Erythroblast (primary cell): ENCODE measurements at regions not wholly inside any gene's neighbourhood (a gene's known extent, or its start where the extent isn't known, plus 50 kb on each side); places are given as distances from the start of the nearest gene placed in this dataset.
"Not testable (repeated sequence)": the region's sequence is repeated elsewhere in the genome, so short reads cannot be mapped to it uniquely, and the experiment has no call there.

Experiments
- DNase-seq, 2 experiments: peaks; one replicate each; lab custom pipeline; 2025; lab: John Stamatoyannopoulos, UW
- GATA1 ChIP-seq: IDR thresholded peaks from 2 replicates; pipeline ENCODE4 v1.6.1; 2011; ENCODE audit warnings: low read depth, mild to moderate bottlenecking, control low read depth, low read length, moderate library complexity
- POLR2A ChIP-seq: IDR thresholded peaks from 2 replicates; pipeline ENCODE4 v1.6.1; 2011; ENCODE audit warnings: mild to moderate bottlenecking, low read length

DNA sequence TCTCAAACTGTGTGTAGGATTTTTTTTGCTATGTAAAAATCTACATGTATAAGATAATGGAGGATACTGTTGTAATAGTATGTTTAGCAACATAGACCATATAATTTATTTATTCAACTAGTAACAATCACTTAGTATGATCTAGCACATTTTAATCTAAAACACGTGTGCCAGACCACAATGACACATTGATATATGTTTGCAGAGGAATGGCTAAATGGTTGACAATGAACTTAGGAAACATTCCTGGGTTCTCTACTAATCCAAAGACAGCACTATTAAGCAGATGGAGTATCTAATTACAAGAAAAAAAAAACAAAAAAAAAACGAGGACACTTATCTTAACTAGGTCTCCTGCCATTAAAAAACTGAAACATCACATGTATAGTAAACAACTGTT is 261.7 kb upstream of the PAPPA start:
- TF ChIP-seq GATA1 (no peak), POLR2A (no peak)
- DNase-seq: no peak

DNA sequence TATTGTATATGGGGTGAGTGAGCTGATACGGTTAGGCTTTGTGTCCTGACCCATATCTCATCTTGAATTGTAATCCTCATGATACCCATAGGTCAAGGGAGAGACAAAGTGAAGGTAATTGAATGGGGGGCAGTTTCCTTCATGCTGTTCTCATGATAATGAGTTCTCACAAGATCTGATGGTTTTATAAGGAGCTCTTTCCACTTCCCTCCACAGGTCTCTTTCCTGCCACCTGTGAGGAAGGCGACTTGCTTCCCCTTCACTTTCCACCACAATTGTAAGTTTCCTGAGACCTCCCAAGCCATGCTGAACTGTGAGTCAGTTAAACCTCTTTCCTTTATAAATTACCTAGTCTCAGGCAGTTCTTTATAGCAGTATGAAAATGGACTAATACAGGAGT is 255.1 kb upstream of the PAPPA start:
- DNase-seq: not testable (repeated sequence)

DNA sequence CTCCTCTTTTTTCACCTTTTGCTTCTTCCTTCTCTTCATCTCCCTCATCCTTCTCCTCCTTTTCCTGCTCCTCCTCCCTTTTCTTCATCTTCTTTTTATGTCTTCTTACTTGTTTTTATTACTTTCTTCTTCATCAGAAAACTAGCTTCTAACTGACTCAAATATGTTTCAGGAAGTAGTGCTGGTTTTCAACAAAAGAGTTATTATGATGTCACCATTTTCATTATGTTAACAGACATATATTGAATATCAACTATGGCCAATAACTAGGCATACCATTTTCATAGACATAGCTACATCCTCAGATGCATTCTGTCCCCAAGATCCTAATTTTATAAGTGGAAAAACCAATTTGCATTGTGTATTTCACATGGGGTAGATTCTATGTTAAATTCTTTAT is 252.9 kb upstream of the PAPPA start:
- TF ChIP-seq POLR2A (no peak), GATA1 (no peak)

DNA sequence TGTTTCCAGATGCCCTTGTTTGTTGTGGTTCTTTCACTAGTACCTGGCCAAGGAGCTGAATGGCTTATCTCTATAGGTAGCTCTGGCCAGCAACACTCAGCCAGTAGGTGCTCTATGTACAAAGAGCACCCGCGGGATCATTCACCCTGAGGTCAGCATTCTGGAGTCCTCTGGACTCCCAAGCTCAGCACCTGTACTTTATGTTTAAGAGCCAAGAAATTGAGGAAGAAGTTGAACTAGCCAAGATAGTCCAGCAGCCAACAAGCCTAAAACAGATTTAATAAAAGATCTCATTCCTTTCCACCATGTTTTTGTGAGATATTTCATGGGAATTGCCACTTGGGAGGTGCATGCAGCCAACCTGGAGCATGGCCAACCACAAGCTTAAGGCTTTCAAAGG is 242.6 kb upstream of the PAPPA start:
- no peak for TF ChIP-seq GATA1
- TF ChIP-seq POLR2A: no peak
- no peak for DNase-seq

More for the DNA sequence above, 252.9 kb upstream of the PAPPA start:
- no peak for DNase-seq

DNA sequence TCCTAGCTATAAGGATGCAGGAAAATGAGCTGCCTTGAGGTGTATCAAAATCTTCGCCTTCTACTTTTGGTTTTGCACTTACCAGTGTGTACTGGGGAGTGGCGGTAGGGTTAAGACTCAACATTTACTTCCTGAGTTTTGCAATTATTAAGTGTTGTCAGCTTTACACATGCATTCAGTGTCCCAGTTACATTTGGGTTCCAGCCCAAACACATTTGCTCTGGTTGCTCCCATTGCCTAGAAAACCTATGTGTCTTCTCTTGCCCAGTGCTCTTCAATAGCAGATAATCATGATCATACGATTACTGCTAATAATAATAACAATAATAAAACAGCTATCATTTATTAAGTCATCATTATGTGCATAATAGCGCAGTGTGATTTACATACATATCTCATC is 241.5 kb upstream of the PAPPA start:
- DNase-seq: no peak
- TF ChIP-seq POLR2A (no peak), GATA1 (no peak)

DNA sequence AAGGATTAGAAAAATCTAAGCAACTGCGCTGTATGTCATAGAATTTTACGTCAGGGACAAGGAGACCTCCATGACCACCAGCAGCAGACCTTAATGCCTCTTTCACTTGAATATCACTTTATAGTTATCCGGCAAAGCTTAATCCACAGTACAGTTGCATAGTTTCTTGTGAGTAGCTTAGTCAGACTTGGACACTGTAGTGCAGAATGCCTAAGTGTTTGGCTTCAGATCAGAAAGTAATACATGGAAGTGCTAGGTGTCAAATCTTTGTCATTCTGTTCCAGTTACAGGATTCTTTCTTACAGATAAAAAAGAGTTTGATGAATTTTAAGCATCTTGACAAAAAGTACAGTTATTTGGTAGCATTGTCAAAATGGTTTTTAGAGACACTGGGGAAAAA is 239.9 kb upstream of the PAPPA start:
- no peak for DNase-seq
- TF ChIP-seq POLR2A (no peak), GATA1 (no peak)

DNA sequence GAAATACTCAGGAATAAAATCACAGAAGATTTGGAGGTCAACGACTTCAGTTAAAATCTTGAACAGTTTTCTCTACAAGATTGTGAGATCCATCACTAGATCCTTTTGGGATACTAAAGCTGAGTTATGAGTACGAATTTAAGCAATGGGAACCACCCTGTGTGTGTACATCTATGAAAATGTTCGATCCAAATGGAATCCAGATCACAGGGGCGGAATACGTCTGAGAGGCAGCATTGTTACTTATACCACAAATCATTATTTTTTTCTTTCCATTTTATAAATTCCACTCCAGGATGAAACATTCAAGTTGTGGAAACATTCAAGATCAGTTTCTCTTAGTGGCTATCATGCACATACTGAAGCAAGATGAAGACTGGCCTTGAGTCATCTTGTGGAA is 239.3 kb upstream of the PAPPA start:
- TF ChIP-seq GATA1: no peak
- TF ChIP-seq POLR2A: no peak
- no peak for DNase-seq

DNA sequence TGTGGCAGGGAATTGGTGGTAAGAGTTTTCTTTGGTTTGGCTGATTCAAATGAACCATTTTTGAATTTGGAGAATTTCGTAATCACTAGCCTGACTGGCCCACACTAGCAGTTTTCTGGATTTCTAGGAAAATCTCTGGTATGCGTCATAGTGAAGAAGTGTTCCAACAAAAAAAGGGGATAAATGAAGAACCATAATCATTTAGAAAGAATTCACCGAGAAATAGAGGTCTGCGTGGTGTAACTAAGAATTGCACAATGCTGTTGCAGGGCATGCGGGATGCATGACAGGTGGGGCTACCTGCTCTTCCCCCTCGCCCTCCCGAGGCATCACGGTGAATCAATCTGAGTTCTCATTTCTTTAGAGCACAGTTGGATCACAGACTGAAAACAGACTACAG is 232.3 kb upstream of the PAPPA start:
- TF ChIP-seq POLR2A (no peak), GATA1 (no peak)
- no peak for DNase-seq

DNA sequence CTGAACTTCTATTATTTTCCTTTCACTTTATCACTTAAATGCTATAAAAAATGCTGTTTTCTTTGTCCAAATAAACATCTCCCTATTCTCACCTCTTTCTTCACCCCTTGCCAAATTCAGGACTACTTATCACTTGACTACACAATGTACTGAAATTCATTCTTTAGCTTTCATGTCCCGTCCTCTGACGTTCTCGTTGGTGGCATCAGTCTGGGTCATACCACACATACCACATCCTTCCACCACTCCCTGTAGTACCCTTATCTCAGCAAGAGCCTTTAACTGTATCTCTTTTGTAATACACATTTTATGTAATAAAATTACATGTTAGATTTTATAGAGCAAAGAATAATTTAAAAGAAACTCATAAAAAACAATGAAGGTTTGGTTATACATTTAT is 231.1 kb upstream of the PAPPA start:
- TF ChIP-seq GATA1 (no peak), POLR2A (no peak)
- no peak for DNase-seq

DNA sequence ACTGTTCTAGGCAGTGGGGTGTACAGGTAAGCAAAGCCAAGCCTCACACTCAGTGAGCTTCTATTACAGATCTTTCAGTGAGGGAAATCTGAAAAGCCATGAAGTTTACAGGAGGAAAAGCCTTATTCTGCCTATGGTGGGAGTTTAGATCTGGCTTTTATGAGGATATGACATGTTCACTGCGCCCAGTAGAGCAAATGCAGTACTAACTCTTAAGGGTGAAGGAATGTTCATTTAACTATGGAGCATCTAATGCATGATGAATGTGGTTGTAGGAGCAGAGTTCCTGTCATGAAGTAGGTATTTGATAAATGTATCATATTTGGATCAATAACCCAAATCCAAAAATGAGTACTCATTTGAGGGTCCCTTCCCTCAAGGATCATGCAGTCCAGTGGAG is 230.2 kb upstream of the PAPPA start:
- TF ChIP-seq POLR2A (no peak), GATA1 (no peak)
- DNase-seq: no peak

DNA sequence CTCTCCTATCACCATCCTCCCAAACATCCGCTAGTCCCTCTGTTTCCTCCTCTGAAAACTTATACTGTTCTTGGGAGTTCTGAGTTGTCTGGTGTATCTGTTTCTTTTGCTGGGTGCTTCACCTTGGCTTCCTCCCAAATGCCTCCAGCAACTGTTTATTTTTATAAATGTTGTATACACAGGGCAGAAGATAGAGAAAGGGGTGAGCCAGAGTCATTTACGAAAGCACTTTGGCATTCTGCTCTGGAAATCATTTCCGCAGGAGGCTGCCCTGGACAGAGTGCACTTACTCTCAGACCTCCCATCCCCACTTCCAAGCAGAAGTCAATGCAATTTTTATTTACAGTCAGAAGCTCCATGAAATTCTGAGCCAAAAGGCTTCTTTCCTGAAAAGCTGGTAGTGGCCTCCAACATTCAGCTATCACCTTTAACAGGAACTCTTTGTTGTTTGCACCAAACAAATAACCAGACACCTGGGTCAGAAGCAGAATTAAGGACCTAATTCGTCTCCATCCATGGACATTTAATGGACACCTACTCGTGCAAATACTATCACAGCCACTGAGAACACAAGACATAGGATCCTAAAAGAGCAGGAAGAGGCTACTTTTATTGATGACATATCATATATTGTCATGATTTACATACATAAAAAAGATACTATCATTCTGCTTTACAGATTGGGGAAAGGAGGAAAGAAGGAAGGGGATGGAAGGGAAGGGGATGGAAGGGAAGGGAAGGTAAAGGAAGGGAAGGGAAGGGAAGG is 229.5 kb upstream of the PAPPA start:
- TF ChIP-seq GATA1 (no peak), POLR2A (no peak)
- no peak for DNase-seq

DNA sequence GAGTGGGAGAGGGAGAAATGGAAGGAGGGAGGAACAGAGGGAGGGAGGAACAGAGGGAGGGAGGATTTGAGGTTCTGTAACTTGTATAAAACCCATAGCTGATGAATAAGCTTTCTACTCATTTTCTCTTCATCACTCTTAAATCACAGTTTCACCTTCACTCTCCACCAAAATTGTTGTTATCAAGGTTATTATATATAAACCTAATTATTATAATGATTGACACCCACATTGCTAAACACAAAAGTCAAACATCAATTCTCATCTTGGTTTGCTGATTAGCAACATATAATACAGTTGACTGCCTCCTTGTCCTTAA is 229.0 kb upstream of the PAPPA start:
- DNase-seq: no peak
- TF ChIP-seq GATA1 (no peak), POLR2A (no peak)

DNA sequence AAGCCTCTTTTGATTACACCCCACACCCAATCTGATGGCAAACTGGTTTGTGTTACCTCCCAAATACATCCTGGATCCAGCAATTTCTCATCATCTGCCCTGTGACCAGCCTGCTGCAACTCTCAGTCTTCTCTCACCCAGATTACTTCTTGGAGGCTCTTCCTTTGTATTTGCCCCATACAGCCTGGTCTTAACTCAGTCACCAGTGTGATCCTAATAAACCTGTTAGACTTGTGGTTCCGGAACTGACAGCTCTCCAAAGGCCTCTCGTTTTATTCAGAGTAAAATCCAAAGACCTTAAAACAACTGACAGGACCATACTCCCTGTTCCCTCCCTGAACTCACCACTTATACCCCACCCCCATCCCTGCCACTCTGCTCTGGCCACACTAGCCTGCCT is 228.2 kb upstream of the PAPPA start:
- no peak for TF ChIP-seq GATA1
- TF ChIP-seq POLR2A: no peak
- no peak for DNase-seq

DNA sequence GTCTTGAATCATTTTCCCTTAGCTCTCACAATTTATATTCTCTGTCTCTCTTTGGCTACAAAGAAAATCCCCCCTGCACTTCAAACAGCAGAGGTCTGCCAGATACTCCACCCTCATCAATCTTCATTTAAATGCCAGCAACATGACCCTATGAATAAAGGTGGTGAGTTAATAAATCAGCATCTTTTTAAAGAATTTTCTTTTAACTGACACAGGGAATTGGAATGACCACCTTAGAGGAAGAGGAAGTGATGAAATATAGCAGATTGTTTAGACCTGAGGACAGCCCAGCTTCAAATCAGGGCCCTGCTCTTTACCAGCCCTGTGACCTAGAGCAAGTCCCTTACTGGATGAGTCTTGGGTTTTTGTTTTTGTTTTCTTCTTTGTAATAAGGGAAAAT is 223.1 kb upstream of the PAPPA start:
- TF ChIP-seq POLR2A (no peak), GATA1 (no peak)
- DNase-seq: no peak

DNA sequence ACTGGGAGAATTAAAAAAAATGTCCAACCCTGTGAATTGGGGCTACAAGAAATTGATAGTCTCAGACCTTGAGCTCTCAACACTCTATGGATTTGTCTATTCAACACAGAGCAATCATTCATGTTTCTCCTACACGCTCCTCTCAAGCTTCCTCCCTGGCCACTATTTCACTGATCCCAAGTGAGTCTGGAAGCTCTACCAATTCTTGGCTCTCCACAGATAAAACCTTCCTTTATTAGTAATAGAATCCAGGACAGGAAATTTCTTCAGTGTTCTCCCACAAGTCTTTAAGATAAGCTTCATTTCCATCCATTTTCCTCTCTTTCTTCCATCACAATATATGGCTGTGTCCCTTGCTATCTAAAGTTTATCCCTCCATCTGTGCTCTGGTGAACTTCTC is 215.1 kb upstream of the PAPPA start:
- DNase-seq: no peak
- TF ChIP-seq GATA1 (no peak), POLR2A (no peak)
